ENCODE measurements at regions not wholly inside any gene's neighbourhood (a gene's known extent, or its start where the extent isn't known, plus 50 kb on each side); places are given as distances from the start of the nearest gene placed in this dataset.
A peak's percentile ranks its signal among the peaks of the same experiment; 100 is the strongest.

- DNase-seq (ENCODE audit: low read depth), result no peak
- TF ChIP-seq CTCF (IDR thresholded peaks at IDR 0.05; ENCODE audit: insufficient read depth, low read depth, low read length, missing control alignments), result no peak
- no peak overlapping the region for H3K4me3 ChIP-seq (ENCODE audit: low read length)
Observed at GRCh38 chr2:142694282-142694681, 183.2 kb upstream of the KYNU start.

GRCh38 chr2:142693171-142693950 is 184.1 kb upstream of the KYNU start:
- no peak for TF ChIP-seq CTCF (IDR thresholded peaks at IDR 0.05; ENCODE audit: insufficient read depth, low read depth, low read length, missing control alignments)

GRCh38 chr2:142688856-142689605 is 188.4 kb upstream of the KYNU start:
- no peak for TF ChIP-seq CTCF (IDR thresholded peaks at IDR 0.05; ENCODE audit: insufficient read depth, low read depth, low read length, missing control alignments)
- DNase-seq (ENCODE audit: low read depth), result no peak
- no peak overlapping the region for H3K4me3 ChIP-seq (ENCODE audit: low read length)

More at GRCh38 chr2:142693171-142693950, 184.1 kb upstream of the KYNU start:
- DNase-seq (ENCODE audit: low read depth), result peak; percentile 6
- H3K4me3 ChIP-seq (ENCODE audit: low read length), result no peak overlapping the region

- no peak for DNase-seq (ENCODE audit: low read depth)
- no peak for TF ChIP-seq CTCF (IDR thresholded peaks at IDR 0.05; ENCODE audit: insufficient read depth, low read depth, low read length, missing control alignments)
- H3K4me3 ChIP-seq (ENCODE audit: low read length), result no peak overlapping the region
Observed at GRCh38 chr2:142687509-142687908, 190.0 kb upstream of the KYNU start.

- no peak overlapping the region for H3K4me3 ChIP-seq (ENCODE audit: low read length)
- no peak for DNase-seq (ENCODE audit: low read depth)
- no peak for TF ChIP-seq CTCF (IDR thresholded peaks at IDR 0.05; ENCODE audit: insufficient read depth, low read depth, low read length, missing control alignments)
Observed at GRCh38 chr2:142687075-142687474, 190.4 kb upstream of the KYNU start.

GRCh38 chr2:142684667-142685066 is 192.8 kb upstream of the KYNU start:
- no peak for DNase-seq (ENCODE audit: low read depth)
- no peak overlapping the region for H3K4me3 ChIP-seq (ENCODE audit: low read length)
- TF ChIP-seq CTCF (IDR thresholded peaks at IDR 0.05; ENCODE audit: insufficient read depth, low read depth, low read length, missing control alignments), result no peak

Data from epithelial cell of esophagus (primary cell).